Mesodermal cell (in vitro differentiated cells): ENCODE measurements at regions not wholly inside any gene's neighbourhood (a gene's known extent, or its start where the extent isn't known, plus 50 kb on each side); places are given as distances from the start of the nearest gene placed in this dataset.

Source experiments
- H3K27ac ChIP-seq: 2 replicates; pipeline ENCODE4 v1.7.0; 2013; ENCODE audit warnings: mild to moderate bottlenecking, low read depth, low read length, moderate library complexity; ENCODE audit not compliant: severe bottlenecking
- H3K36me3 ChIP-seq: 2 replicates; pipeline ENCODE4 v1.7.1; 2013; ENCODE audit warnings: mild to moderate bottlenecking, low read length, moderate library complexity; ENCODE audit not compliant: control insufficient read depth, insufficient read depth
- H3K4me1 ChIP-seq: one replicate; pipeline ENCODE4 v1.7.1; 2013; ENCODE audit warnings: mild to moderate bottlenecking, low read length; ENCODE audit not compliant: insufficient read depth, control insufficient read depth, poor library complexity, severe bottlenecking
- H3K4me3 ChIP-seq: 2 replicates; pipeline ENCODE4 v1.7.0; 2013; ENCODE audit warnings: low read length, control low read depth, mild to moderate bottlenecking; ENCODE audit not compliant: insufficient read depth, poor library complexity, severe bottlenecking; ENCODE audit errors: extremely low read depth
- H3K9me3 ChIP-seq: 2 replicates; pipeline ENCODE4 v1.7.1; 2013; ENCODE audit warnings: mild to moderate bottlenecking, low read length, moderate library complexity; ENCODE audit not compliant: control insufficient read depth
- WGBS, 2 experiments: methylation state at CpG; one replicate each; pipeline ENCODE4 v1.1.5; 2013; ENCODE audit warnings: missing lambda C conversion rate in 2 of 2; ENCODE audit not compliant: insufficient coverage in 2 of 2; 5-methylcytosine and 5-hydroxymethylcytosine counted together

DNA sequence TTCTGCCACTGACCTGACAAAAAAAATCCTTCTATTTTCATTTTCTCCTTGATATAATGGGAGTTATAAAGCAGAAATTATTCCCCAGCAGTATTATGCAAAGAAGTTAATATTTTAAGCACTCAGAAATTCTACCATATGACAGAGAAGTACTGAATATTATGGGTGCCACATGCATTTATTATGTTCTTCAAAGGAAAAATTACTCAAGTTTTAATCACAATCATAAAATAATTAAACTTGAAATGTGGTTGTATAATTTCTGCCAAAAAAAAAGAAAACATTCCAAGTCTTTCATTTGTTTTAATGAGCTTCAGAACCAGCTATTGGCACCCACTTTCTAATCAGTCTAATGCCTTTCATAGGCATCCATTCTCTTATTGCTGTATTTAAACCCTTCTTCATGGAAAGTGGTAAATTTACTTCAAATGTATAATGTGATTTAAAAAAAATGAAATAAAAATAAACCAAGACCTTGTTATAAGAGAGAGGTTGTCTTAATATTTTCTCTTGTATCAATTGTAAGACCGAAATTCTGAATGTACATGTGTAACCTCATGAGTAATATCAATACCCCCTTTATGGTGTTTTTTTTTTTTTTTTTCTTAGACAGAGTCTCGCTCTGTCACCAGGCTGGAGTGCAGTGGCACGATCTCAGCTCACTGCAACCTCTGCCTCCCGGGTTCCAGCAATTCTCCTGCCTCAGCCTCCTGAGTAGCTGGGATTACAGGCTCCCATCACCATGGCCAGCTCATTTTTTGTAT, 302.3 kb downstream of the IRS1 start:
- Histone ChIP-seq H3K4me1 (no peaks in the 10 kb centered on the region), H3K4me3 (no peak overlapping the region), H3K36me3 (no peaks in the 10 kb centered on the region), H3K9me3 (no peaks in the 10 kb centered on the region), H3K27ac (no peak overlapping the region)
- 73 to 100% methylated on average over 1 to 2 of the region's 4 CpGs for WGBS, 2 experiments

GRCh38 chr2:226496273-226496550, 303.4 kb downstream of the IRS1 start:
- Histone ChIP-seq H3K4me3 (no peak overlapping the region), H3K36me3 (no peaks in the 10 kb centered on the region), H3K27ac (no peak overlapping the region), H3K9me3 (no peaks in the 10 kb centered on the region), H3K4me1 (no peaks in the 10 kb centered on the region)
- WGBS, 2 experiments, result 90 to 100% methylated on average over 1 to 2 of the region's 2 CpGs

GRCh38 chr2:226495466-226496272, 304.0 kb downstream of the IRS1 start:
- no peaks in the 10 kb centered on the region for H3K9me3 ChIP-seq
- H3K4me1 ChIP-seq, result no peaks in the 10 kb centered on the region
- H3K27ac ChIP-seq, result no peak overlapping the region
- 76% methylated on average over 6 to 9 of the region's 9 CpGs for WGBS, 2 experiments
- no peaks in the 10 kb centered on the region for H3K36me3 ChIP-seq
- H3K4me3 ChIP-seq, result no peak overlapping the region

GRCh38 chr2:226491112-226491511, 308.5 kb downstream of the IRS1 start:
- 100% methylated on average over 1 of the region's 1 CpG; no CpG with 5 or more reads in 1 of the 2 experiments for WGBS, 2 experiments
- H3K9me3 ChIP-seq, result peaks cover 6% of the 10 kb centered on the region
- H3K36me3 ChIP-seq, result no peaks in the 10 kb centered on the region
- H3K4me1 ChIP-seq, result no peaks in the 10 kb centered on the region
- no peak overlapping the region for H3K27ac ChIP-seq
- H3K4me3 ChIP-seq, result no peak overlapping the region

DNA sequence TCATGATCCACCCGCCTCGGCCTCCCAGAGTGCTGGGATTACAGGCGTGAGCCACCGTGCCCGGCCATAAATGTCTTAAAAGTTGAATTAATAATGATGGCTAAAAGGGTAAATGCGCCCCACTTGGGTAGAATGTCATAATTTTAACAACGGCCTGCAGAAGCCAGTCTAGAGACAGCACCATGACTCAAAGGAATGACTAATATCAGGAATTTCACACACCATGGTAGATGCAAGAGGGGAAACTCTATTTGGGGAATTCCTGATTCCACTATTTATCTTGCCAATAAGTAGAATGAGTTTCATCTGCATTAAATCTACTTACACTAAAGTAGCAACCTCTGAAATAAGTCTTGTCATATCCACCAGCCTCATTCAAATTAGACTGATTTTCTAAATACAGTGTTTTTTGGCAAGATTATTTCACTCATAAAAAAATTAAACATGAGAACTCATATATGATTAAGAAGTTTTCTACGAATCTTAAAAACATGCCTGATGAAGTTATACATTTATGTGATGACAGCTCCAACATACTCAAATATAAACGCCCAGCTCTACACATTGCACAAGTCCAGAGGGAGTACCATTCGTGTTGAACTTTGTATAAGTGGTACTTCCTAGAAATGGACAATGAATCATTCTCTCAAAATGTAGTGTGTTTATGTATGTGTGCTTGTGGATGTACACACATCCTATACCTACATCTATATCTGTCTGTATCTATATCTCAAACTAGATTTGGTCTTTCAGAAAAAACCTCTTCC, 309.7 kb downstream of the IRS1 start:
- H3K4me3 ChIP-seq, result no peak overlapping the region
- peaks cover 6% of the 10 kb centered on the region for H3K9me3 ChIP-seq
- H3K4me1 ChIP-seq, result peaks cover under 1% of the 10 kb centered on the region
- WGBS, 2 experiments, result 84 to 95% methylated on average over 5 to 7 of the region's 10 CpGs
- H3K36me3 ChIP-seq, result no peaks in the 10 kb centered on the region
- no peak overlapping the region for H3K27ac ChIP-seq

DNA sequence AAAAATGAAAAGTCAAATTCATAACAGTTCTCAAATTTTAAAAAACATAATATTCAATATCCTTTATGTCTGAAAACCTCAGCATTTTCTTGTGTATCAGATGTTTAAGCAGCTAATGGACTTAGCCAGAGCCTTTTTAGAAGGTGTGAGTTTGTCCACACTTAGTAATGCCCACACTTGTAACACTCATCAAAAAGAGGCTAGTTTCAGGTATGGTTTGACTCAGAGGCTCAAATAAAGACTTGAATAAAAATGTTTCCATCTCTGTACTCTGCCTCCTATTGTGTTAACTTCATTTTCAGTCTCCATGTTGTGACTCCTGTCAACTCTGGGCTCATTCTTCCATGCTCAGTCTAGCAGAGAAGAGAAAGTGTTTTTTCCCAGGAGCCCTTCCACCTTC, 311.6 kb downstream of the IRS1 start:
- Histone ChIP-seq H3K36me3 (no peaks in the 10 kb centered on the region), H3K4me3 (no peak overlapping the region), H3K9me3 (peaks cover 6% of the 10 kb centered on the region), H3K4me1 (peaks cover 15% of the 10 kb centered on the region), H3K27ac (no peak overlapping the region)

GRCh38 chr2:226487573-226487972, 312.0 kb downstream of the IRS1 start:
- H3K36me3 ChIP-seq, result no peaks in the 10 kb centered on the region
- peaks cover 6% of the 10 kb centered on the region for H3K9me3 ChIP-seq
- H3K4me3 ChIP-seq, result no peak overlapping the region
- no CpG with 5 or more reads among the region's 3 CpGs for WGBS, 2 experiments
- H3K4me1 ChIP-seq, result peaks cover 19% of the 10 kb centered on the region
- no peak overlapping the region for H3K27ac ChIP-seq

DNA sequence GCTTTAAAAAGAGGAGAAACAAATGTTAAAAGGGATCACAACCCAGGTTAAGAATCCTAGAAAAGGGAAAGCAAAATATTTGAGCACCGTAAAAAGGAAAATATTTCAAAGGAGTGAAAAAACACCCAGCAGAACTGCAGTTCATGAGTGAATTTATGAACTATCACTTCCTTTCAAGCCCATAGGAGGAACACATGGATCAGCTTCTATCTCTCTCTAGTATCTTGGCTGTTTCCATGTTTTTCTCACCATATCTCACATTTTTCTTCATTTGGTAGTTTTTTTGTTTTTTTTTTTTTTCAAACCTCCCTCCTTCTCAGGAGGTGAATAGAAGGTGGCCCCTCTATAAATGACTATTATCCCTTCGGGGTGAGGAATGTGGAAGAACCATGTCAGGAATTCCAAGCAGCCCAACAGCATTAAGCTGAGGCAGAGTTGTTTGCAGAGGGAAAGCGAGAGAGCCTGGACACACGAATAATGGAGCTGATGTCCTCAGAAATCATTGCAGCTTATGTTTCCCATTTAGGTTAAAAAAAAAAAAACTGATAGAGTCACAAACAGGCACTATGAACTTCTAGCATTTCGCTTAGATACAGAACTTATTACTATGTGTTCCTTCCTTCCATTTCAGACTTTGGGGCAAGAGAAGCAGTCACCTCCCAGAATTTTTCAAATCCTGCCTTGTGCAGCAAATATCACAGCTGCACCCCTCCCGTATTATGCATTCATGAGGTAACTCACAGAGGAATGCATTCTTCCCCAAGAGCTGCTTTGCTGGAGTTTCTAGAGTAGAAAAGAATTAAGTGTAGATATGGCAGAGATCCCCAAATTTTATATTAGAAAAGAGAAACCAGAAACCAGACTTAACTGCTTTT, 315.6 kb downstream of the IRS1 start:
- no peak overlapping the region for H3K4me3 ChIP-seq
- H3K4me1 ChIP-seq, result peaks cover 35% of the 10 kb centered on the region
- peak overlapping the region; percentile 84 for H3K27ac ChIP-seq
- H3K36me3 ChIP-seq, result no peaks in the 10 kb centered on the region
- H3K9me3 ChIP-seq, result peaks cover 4% of the 10 kb centered on the region
- 17 to 30% methylated on average over 1 to 3 of the region's 6 CpGs for WGBS, 2 experiments

GRCh38 chr2:226483143-226483542, 316.5 kb downstream of the IRS1 start:
- Histone ChIP-seq H3K9me3 (no peaks in the 10 kb centered on the region), H3K4me3 (no peak overlapping the region), H3K4me1 (peaks cover 44% of the 10 kb centered on the region), H3K27ac (peak overlapping the region; percentile 84), H3K36me3 (no peaks in the 10 kb centered on the region)
- 39 to 43% methylated on average over 4 to 5 of the region's 5 CpGs for WGBS, 2 experiments

DNA sequence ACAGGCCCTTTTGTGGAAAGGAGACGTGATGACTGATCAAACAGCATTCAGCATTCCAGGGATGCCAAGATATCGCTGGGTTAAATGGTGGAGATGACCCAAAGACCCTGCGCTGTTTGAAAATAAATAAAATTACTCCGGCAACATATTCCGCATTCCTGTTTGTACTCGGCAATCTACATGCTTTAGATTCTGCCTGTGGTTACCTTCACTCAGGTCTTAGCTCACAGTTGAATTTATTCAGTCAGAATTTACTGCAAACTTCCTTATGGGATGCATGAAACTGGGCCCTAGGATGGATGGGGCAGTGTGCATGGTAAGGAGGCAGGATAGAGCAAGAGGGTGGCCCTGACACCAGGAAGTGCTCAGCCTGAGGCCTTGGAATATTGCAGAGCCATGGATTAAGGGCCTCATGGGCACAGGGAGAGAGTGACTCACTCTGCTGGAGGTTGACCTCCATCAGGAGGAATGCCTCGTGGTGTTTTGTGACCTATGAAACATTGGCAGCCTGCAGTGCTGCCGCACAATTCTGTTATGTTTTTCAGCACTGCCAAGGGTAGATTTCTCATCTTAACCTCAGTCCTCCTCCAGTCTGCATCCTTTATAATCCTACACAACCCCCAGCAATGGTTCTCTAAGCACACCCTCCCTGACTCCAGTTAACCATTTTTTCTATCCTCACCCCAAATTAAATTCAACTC, 321.4 kb downstream of the IRS1 start:
- Histone ChIP-seq H3K4me3 (no peak overlapping the region), H3K4me1 (peaks cover 69% of the 10 kb centered on the region), H3K27ac (peak overlapping the region; percentile 99), H3K9me3 (peaks cover 7% of the 10 kb centered on the region), H3K36me3 (no peaks in the 10 kb centered on the region)
- 48 to 51% methylated on average over 8 of the region's 8 CpGs for WGBS, 2 experiments
